ENCODE measurements at regions not wholly inside any gene's neighbourhood (a gene's known extent, or its start where the extent isn't known, plus 50 kb on each side); places are given as distances from the start of the nearest gene placed in this dataset.

DNA sequence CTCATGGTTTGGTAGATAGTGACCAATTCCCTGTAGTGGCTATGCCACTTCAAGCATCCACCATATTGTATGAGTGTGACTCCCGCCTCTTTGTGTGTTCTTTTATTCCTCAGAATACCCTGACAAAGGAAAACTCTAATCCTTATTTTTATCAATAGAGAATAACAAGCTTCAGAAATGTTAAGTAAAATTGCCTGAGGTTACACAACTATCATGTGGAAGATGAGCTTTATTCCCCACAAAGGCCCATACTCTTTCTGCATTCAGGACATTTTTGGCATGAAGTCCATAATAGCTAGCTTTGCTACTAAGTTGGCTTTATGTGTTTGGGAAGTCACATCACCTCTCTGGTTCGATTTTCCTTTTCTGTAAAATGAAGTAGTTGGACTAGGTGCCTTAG, 276.8 kb downstream of the PIK3C3 start:
- CTCF ChIA-PET = no interaction called here
- TF ChIP-seq, protein P1, sequence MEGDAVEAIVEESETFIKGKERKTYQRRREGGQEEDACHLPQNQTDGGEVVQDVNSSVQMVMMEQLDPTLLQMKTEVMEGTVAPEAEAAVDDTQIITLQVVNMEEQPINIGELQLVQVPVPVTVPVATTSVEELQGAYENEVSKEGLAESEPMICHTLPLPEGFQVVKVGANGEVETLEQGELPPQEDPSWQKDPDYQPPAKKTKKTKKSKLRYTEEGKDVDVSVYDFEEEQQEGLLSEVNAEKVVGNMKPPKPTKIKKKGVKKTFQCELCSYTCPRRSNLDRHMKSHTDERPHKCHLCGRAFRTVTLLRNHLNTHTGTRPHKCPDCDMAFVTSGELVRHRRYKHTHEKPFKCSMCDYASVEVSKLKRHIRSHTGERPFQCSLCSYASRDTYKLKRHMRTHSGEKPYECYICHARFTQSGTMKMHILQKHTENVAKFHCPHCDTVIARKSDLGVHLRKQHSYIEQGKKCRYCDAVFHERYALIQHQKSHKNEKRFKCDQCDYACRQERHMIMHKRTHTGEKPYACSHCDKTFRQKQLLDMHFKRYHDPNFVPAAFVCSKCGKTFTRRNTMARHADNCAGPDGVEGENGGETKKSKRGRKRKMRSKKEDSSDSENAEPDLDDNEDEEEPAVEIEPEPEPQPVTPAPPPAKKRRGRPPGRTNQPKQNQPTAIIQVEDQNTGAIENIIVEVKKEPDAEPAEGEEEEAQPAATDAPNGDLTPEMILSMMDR (IDR thresholded peaks at IDR 0.05) = no peak
- no peak overlapping the region for H3K27ac Mint-ChIP-seq
- POLR2A ChIA-PET = no interaction called here
- intact Hi-C loops (cut with micrococcal nuclease) = no loop called here
- ATAC-seq (no peak), DNase-seq (no peak)
- H3K9me3 Mint-ChIP-seq = no peaks in the 10 kb centered on the region
- no peak overlapping the region for H3K4me3 Mint-ChIP-seq
- no peaks in the 10 kb centered on the region for H3K27me3 Mint-ChIP-seq
- H3K4me1 Mint-ChIP-seq (ENCODE audit: low read depth) = no peaks in the 10 kb centered on the region
- H3K36me3 Mint-ChIP-seq (ENCODE audit: low read depth) = no peaks in the 10 kb centered on the region

DNA sequence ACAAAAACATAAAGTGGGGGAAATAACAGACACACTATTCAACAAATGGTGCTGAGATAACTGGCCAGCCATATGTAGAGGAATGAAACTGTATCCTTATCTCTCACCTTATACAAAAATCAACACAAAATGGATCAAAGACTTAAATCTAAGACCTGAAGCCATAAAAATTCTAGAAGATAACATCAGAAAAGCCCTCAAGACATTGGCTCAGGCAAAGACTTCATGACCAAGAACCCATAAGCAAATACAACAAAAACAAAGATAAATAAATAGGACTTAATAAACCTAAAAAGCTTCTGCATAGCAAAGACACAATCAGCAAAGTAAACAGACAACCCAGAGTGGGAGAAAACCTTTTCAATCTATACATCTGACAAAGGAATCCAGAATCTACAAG, 278.9 kb downstream of the PIK3C3 start:
- DNase-seq = no peak
- Mint-ChIP-seq H3K4me3 (no peak overlapping the region), H3K36me3 (ENCODE audit: low read depth) (no peaks in the 10 kb centered on the region), H3K4me1 (ENCODE audit: low read depth) (no peaks in the 10 kb centered on the region), H3K27me3 (no peaks in the 10 kb centered on the region), H3K27ac (no peak overlapping the region), H3K9me3 (peaks cover 2% of the 10 kb centered on the region)
- intact Hi-C loops (cut with micrococcal nuclease) = no loop called here
- CTCF ChIA-PET = no interaction called here
- TF ChIP-seq, protein P1 (IDR thresholded peaks at IDR 0.05) = no peak
- POLR2A ChIA-PET = no interaction called here
- no peak for ATAC-seq

DNA sequence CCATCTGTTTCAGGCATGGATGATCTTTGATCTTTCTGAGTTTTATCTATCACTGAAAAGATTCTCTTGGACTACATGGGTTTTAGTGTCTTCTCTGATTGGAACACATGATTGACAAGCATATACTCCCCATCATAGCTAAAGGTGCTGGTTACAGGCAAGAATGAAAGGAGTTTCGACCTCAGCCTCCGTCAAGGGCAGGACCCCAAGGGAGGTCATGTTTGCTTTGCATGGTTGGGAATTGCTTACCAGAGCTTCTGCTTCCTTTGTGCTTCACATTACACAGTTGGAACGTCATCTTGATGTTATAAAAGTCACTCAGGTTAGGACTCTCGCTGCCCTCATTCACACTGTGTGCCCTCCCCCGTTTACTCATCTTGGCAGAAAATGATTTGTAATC, 287.7 kb downstream of the PIK3C3 start:
- TF ChIP-seq, protein P1 (IDR thresholded peaks at IDR 0.05) = no peak
- no peaks in the 10 kb centered on the region for H3K36me3 Mint-ChIP-seq (ENCODE audit: low read depth)
- no peaks in the 10 kb centered on the region for H3K27me3 Mint-ChIP-seq
- intact Hi-C loops (cut with micrococcal nuclease) = no loop called here
- peaks cover 5% of the 10 kb centered on the region for H3K9me3 Mint-ChIP-seq
- ChIA-PET CTCF (interaction anchor here (0.8 to 2.7 kb wide), 2 partner anchors 56 to 128 kb away, joined by 3 to 9 read pairs; no protein-coding TSS in a partner anchor), POLR2A (no interaction called here)
- H3K27ac Mint-ChIP-seq = no peak overlapping the region
- no peak for DNase-seq
- no peaks in the 10 kb centered on the region for H3K4me1 Mint-ChIP-seq (ENCODE audit: low read depth)
- no peak for ATAC-seq
- no peak overlapping the region for H3K4me3 Mint-ChIP-seq

DNA sequence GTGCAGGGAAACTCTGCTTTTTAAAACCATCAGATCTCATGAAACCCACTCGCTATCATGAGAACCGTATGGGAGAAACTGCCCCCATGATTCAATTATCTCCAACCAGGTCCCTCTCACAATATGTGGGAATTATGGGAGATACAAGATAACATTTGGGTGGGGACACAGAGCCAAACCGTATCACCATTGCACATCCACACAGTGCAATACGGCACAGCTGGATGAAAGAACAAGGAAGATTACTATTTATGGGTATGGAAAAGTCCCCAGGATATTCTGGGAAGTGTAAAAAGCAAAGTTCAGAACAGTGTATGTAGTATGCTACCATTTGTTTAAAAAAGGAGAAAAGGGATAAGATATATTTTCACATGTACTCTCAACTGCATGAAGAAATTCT, 290.1 kb downstream of the PIK3C3 start:
- H3K27ac Mint-ChIP-seq = no peak overlapping the region
- no peaks in the 10 kb centered on the region for H3K9me3 Mint-ChIP-seq
- DNase-seq (no peak), ATAC-seq (no peak)
- TF ChIP-seq, protein P1 (IDR thresholded peaks at IDR 0.05) = no peak
- no peaks in the 10 kb centered on the region for H3K36me3 Mint-ChIP-seq (ENCODE audit: low read depth)
- intact Hi-C loops (cut with micrococcal nuclease) = no loop called here
- ChIA-PET CTCF (no interaction called here), POLR2A (interaction anchor here (1.0 kb wide), 1 partner anchor 9 kb away, joined by 3 read pairs; no protein-coding TSS in a partner anchor)
- no peak overlapping the region for H3K4me3 Mint-ChIP-seq
- H3K4me1 Mint-ChIP-seq (ENCODE audit: low read depth) = no peaks in the 10 kb centered on the region
- H3K27me3 Mint-ChIP-seq = no peaks in the 10 kb centered on the region

DNA sequence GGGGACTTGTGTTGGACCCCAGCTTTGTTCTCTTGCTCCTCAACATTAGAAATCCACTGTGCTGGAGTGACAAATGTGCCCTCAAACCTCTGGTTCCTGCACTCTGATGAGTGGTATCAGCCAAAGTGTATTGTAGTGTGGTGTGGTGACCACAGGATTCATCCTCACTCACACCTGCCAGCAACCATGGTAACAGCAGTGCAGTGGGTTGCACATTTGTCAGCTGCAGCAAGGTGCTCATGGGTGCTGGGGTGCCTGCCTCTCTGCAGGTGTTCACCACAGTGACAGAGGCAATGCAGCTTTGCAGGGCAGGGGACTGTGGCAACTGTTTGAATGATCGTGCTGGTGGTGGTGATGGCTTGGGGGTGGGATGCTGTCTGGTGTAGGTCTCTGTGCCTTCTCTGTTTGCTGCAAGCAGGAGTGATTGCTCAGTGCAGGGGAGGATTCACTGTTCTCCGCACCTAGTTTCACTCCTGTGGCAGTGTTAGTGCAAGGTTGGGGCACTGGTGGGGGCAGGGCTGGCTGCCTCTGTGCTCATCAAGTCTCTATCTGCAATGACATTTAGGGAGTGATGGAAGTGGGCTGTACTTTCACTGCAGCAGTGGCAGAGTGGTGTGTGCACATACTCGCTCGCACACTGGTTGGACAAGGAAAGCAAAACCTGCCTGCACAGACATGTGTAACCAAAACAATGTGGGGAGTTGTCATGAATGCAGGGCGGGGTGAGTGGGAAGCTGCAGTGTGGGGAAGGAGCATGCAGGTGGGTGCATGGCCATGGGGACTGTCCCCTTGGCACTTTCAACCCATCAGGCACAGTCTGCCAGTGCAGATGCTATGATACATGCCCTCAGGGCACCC, 301.1 kb downstream of the PIK3C3 start:
- POLR2A ChIA-PET = no interaction called here
- intact Hi-C loops (cut with micrococcal nuclease) = no loop called here
- H3K9me3 Mint-ChIP-seq = no peaks in the 10 kb centered on the region
- H3K4me1 Mint-ChIP-seq (ENCODE audit: low read depth) = no peaks in the 10 kb centered on the region
- ATAC-seq (no peak), DNase-seq (no peak)
- H3K4me3 Mint-ChIP-seq = no peak overlapping the region
- H3K36me3 Mint-ChIP-seq (ENCODE audit: low read depth) = no peaks in the 10 kb centered on the region
- no peaks in the 10 kb centered on the region for H3K27me3 Mint-ChIP-seq
- TF ChIP-seq, protein P1 (IDR thresholded peaks at IDR 0.05) = no peak
- no peak overlapping the region for H3K27ac Mint-ChIP-seq
- CTCF ChIA-PET = no interaction called here

Data from activated CD8-positive, alpha-beta T cell treated with anti-CD3 and anti-CD28 coated beads for 36 hours (primary cell).